Trophoblast cell (in vitro differentiated cells and primary cell): ENCODE measurements at regions not wholly inside any gene's neighbourhood (a gene's known extent, or its start where the extent isn't known, plus 50 kb on each side); places are given as distances from the start of the nearest gene placed in this dataset.

ENCODE experiments used
- DNase-seq, 2 donors: peaks; one replicate each; pipeline ENCODE4 v3.0.0-alpha.2; 2016
- H2AFZ ChIP-seq: 2 replicates; pipeline ENCODE4 v1.6.1; 2013; ENCODE audit warnings: low read length, moderate library complexity, mild to moderate bottlenecking; ENCODE audit not compliant: insufficient read depth, poor library complexity
- H2AK5ac ChIP-seq: 2 replicates; pipeline ENCODE4 v1.6.1; 2013; ENCODE audit warnings: mild to moderate bottlenecking, low read length
- H2BK120ac ChIP-seq: 2 replicates; pipeline ENCODE4 v1.6.1; 2013; ENCODE audit warnings: low read length, mild to moderate bottlenecking, moderate library complexity; ENCODE audit not compliant: insufficient read depth, poor library complexity
- H2BK12ac ChIP-seq: 2 replicates; pipeline ENCODE4 v1.6.1; 2013; ENCODE audit warnings: mild to moderate bottlenecking, low read length, moderate library complexity
- H2BK5ac ChIP-seq: 2 replicates; pipeline ENCODE4 v1.6.1; 2013; ENCODE audit warnings: low read length, low read depth, moderate library complexity, mild to moderate bottlenecking; ENCODE audit not compliant: poor library complexity
- H3K14ac ChIP-seq: 2 replicates; pipeline ENCODE4 v1.6.1; 2013; ENCODE audit warnings: mild to moderate bottlenecking, low read length
- H3K18ac ChIP-seq: 2 replicates; pipeline ENCODE4 v1.6.1; 2013; ENCODE audit warnings: mild to moderate bottlenecking, low read length
- H3K23ac ChIP-seq: 2 replicates; pipeline ENCODE4 v1.6.1; 2013; ENCODE audit warnings: low read length
- H3K27ac ChIP-seq: 2 replicates; pipeline ENCODE4 v1.5.1; 2013; ENCODE audit warnings: low read depth, mild to moderate bottlenecking, inconsistent platforms, low read length, moderate library complexity
- H3K27me3 ChIP-seq: 2 replicates; pipeline ENCODE4 v1.6.1; 2013; ENCODE audit warnings: inconsistent platforms, mild to moderate bottlenecking, low read length, moderate library complexity; ENCODE audit not compliant: insufficient read depth
- H3K36me3 ChIP-seq, 2 experiments: 1 replicate in 1 of 2; 2 replicates in 1 of 2; pipeline ENCODE4 v1.6.1; 2013; ENCODE audit warnings: low read length in 2 of 2, mild to moderate bottlenecking in 2 of 2, moderate library complexity in 1 of 2; ENCODE audit not compliant: insufficient read depth in 2 of 2, control insufficient read depth in 1 of 2
- H3K4ac ChIP-seq: 2 replicates; pipeline ENCODE4 v1.6.1; 2013; ENCODE audit warnings: low read depth, mild to moderate bottlenecking, low read length, moderate library complexity
- H3K4me1 ChIP-seq, 2 experiments: 1 replicate in 1 of 2; 2 replicates in 1 of 2; pipeline ENCODE4 v1.6.1; 2013; ENCODE audit warnings: low read length in 2 of 2, mild to moderate bottlenecking in 2 of 2, moderate library complexity in 1 of 2; ENCODE audit not compliant: insufficient read depth in 2 of 2, control insufficient read depth in 1 of 2
- H3K4me2 ChIP-seq: 2 replicates; pipeline ENCODE4 v1.6.1; 2013; ENCODE audit warnings: inconsistent platforms, mild to moderate bottlenecking, low read length, moderate library complexity
- H3K4me3 ChIP-seq: 2 replicates; pipeline ENCODE4 v1.5.1; 2013; ENCODE audit warnings: mild to moderate bottlenecking, low read depth, low read length, inconsistent platforms
- H3K79me1 ChIP-seq: one replicate; pipeline ENCODE4 v1.6.1; 2013; ENCODE audit warnings: low read length
- H3K79me2 ChIP-seq: 2 replicates; pipeline ENCODE4 v1.6.1; 2013; ENCODE audit warnings: low read length, mild to moderate bottlenecking; ENCODE audit not compliant: control insufficient read depth, insufficient read depth, poor library complexity
- H3K9ac ChIP-seq: 2 replicates; pipeline ENCODE4 v1.6.1; 2013; ENCODE audit warnings: mild to moderate bottlenecking, low read length
- H3K9me3 ChIP-seq: 2 replicates; pipeline ENCODE4 v1.6.1; 2013; ENCODE audit warnings: low read depth, mild to moderate bottlenecking, control low read depth, inconsistent platforms, low read length; ENCODE audit not compliant: insufficient read depth
- H4K12ac ChIP-seq: 2 replicates; pipeline ENCODE4 v1.6.1; 2013; ENCODE audit warnings: low read depth, mild to moderate bottlenecking, low read length, moderate library complexity
- H4K8ac ChIP-seq: 2 replicates; pipeline ENCODE4 v1.6.1; 2013; ENCODE audit warnings: low read depth, mild to moderate bottlenecking, low read length, moderate library complexity
- H4K91ac ChIP-seq: one replicate; pipeline ENCODE4 v1.6.1; 2013; ENCODE audit warnings: low read depth, mild to moderate bottlenecking, low read length, moderate library complexity
- WGBS: extraction: QIAGEN DNeasy Blood & Tissue Kit; methylation state at CpG from one replicate; pipeline ENCODE4 v1.1.7; 2013; ENCODE audit warnings: missing lambda C conversion rate; ENCODE audit not compliant: insufficient read length, insufficient coverage; ENCODE audit errors: extremely low coverage; 5-methylcytosine and 5-hydroxymethylcytosine counted together

DNA sequence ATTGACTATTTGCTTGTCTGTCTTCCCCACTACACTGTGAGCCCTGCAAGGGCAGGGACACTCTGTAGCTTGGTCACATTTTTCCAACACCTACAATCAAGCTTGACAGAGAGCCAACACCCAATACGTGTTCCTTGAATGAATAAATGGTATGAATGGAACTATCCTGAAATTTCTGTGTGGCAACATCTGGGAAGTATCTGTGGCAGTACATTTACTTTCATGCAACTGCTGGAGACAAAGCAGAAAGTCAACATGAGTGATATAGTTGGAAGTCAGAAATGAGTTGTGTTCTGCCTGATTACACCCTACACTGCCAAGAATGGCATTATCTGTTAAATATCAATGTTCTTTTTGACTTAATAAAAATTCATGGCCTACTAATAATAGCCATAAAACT, 343.5 kb upstream of the F9 start:
- Histone ChIP-seq H4K12ac (no peak overlapping the region), H2AK5ac (no peak overlapping the region), H3K14ac (no peak overlapping the region), H3K9me3 (no peaks in the 10 kb centered on the region), H3K4me3 (no peak overlapping the region), H3K4ac (no peak overlapping the region), H3K79me2 (no peaks in the 10 kb centered on the region), H3K27ac (no peak overlapping the region), H4K91ac (no peak overlapping the region), H3K18ac (no peak overlapping the region), H2BK5ac (no peak overlapping the region), H3K4me2 (no peak overlapping the region), H3K4me1 (no peaks in the 10 kb centered on the region), H3K27me3 (no peaks in the 10 kb centered on the region), H3K36me3 (no peaks in the 10 kb centered on the region), H3K9ac (no peak overlapping the region), H3K23ac (no peak overlapping the region), H3K79me1 (no peaks in the 10 kb centered on the region), H4K8ac (no peak overlapping the region), H2AFZ (no peak overlapping the region), H2BK120ac (no peak overlapping the region), H2BK12ac (no peak overlapping the region)
- WGBS, result no CpG with 5 or more reads among the region's 1 CpG
- DNase-seq, result no peak

DNA sequence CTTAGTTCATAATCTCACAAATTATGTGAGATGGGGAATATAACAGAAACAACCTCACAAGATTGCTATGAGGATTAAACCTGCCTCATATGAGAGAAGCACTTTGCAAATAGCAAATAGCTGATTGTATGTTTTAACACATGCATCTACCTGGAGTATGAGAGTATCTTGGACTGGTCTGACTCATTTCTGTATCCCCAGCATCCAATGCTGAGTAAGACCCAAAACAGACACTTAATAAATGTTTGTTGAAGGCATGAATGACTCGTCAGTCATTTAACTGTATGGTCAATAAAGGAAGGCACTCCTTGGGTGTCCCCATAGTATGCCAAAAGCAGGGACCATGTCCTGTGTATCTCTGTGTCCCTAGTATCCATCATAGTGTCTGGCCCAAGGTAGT, 350.9 kb upstream of the F9 start:
- H3K4me1 ChIP-seq, result no peaks in the 10 kb centered on the region
- no peak overlapping the region for H3K23ac ChIP-seq
- no peak overlapping the region for H3K9ac ChIP-seq
- no peak overlapping the region for H2AK5ac ChIP-seq
- no peak overlapping the region for H3K4ac ChIP-seq
- H2BK5ac ChIP-seq, result no peak overlapping the region
- no peaks in the 10 kb centered on the region for H3K27me3 ChIP-seq
- no peak overlapping the region for H2BK12ac ChIP-seq
- no peak overlapping the region for H3K27ac ChIP-seq
- no peak overlapping the region for H2BK120ac ChIP-seq
- no peak overlapping the region for H4K12ac ChIP-seq
- no peak overlapping the region for H4K91ac ChIP-seq
- H3K18ac ChIP-seq, result no peak overlapping the region
- no peak overlapping the region for H4K8ac ChIP-seq
- no peaks in the 10 kb centered on the region for H3K79me2 ChIP-seq
- H3K9me3 ChIP-seq, result no peaks in the 10 kb centered on the region
- DNase-seq, result no peak
- H3K79me1 ChIP-seq, result no peaks in the 10 kb centered on the region
- H3K36me3 ChIP-seq, result no peaks in the 10 kb centered on the region
- H3K4me2 ChIP-seq, result no peak overlapping the region
- no CpG with 5 or more reads among the region's 1 CpG for WGBS
- no peak overlapping the region for H2AFZ ChIP-seq
- no peak overlapping the region for H3K14ac ChIP-seq
- no peak overlapping the region for H3K4me3 ChIP-seq

DNA sequence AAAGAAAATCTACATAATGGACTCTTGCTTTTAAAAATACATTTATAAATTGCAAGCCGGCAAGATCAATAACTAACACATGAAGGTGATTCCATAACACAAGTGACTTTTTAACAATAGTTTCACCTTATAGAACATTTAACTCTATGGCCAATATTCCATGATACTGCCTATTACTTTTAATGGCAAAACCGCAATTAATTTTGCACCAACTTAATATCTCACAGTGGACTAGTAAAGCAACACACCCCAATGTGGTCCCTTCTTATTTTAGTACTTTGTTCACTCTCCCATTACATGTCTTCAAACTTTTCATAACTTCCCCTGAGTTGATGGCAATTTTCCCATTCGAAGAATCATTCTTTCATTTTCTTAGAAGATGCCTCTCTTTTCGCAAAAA, 351.6 kb upstream of the F9 start:
- Histone ChIP-seq H4K8ac (no peak overlapping the region), H3K9ac (no peak overlapping the region), H3K27me3 (no peaks in the 10 kb centered on the region), H3K4me3 (no peak overlapping the region), H2BK5ac (no peak overlapping the region), H2BK120ac (no peak overlapping the region), H3K79me1 (no peaks in the 10 kb centered on the region), H3K36me3 (no peaks in the 10 kb centered on the region), H4K91ac (no peak overlapping the region), H3K9me3 (no peaks in the 10 kb centered on the region), H3K79me2 (no peaks in the 10 kb centered on the region), H4K12ac (no peak overlapping the region), H2AK5ac (no peak overlapping the region), H3K23ac (no peak overlapping the region), H3K14ac (no peak overlapping the region), H2AFZ (no peak overlapping the region), H3K4ac (no peak overlapping the region), H3K4me1 (no peaks in the 10 kb centered on the region), H2BK12ac (no peak overlapping the region), H3K27ac (no peak overlapping the region), H3K4me2 (no peak overlapping the region), H3K18ac (no peak overlapping the region)
- WGBS, result no CpG with 5 or more reads among the region's 4 CpGs
- no peak for DNase-seq

DNA sequence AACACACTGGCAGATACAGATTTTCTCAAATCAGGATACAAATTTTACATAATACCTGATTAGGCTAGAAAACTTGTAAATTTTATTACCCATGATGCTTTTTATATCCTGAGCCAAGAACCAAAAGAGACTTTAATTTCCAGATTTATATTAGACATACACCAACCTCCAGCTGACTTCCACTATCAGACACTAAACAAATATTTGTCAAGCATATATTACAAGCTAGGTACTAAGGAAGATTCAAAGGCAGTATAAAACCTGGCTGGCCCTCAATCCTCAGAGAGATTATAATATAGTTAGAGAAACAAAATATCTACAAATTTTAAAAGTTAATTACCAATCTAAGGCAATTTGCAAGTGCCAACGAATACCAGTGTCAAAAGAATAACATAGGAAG, 357.8 kb upstream of the F9 start:
- Histone ChIP-seq H3K4ac (no peak overlapping the region), H2BK5ac (no peak overlapping the region), H2BK120ac (no peak overlapping the region), H3K9me3 (no peaks in the 10 kb centered on the region), H4K91ac (no peak overlapping the region), H4K8ac (no peak overlapping the region), H4K12ac (no peak overlapping the region), H3K9ac (no peak overlapping the region), H2BK12ac (no peak overlapping the region), H3K4me1 (no peaks in the 10 kb centered on the region), H3K4me3 (no peak overlapping the region), H3K79me1 (no peaks in the 10 kb centered on the region), H3K18ac (no peak overlapping the region), H3K4me2 (no peak overlapping the region), H3K79me2 (no peaks in the 10 kb centered on the region), H2AFZ (no peak overlapping the region), H3K27me3 (no peaks in the 10 kb centered on the region), H3K36me3 (no peaks in the 10 kb centered on the region), H3K27ac (no peak overlapping the region), H3K14ac (no peak overlapping the region), H2AK5ac (no peak overlapping the region), H3K23ac (no peak overlapping the region)
- WGBS, result no CpG with 5 or more reads among the region's 1 CpG
- no peak for DNase-seq
